T-helper 2 cell treated with Interferon-gamma antibody and Interleukin-4, amounts not matched to agents 5 μg/mL and 100 μg/mL, for 36 hours (primary cell): ENCODE measurements at regions not wholly inside any gene's neighbourhood (a gene's known extent, or its start where the extent isn't known, plus 50 kb on each side); places are given as distances from the start of the nearest gene placed in this dataset.
"Not testable (repeated sequence)": the region's sequence is repeated elsewhere in the genome, so short reads cannot be mapped to it uniquely, and the experiment has no call there.

ENCODE experiments used
- DNase-seq: peaks from one replicate; pipeline ENCODE4 v3.0.0; 2021; ENCODE audit warnings: low spot score
- H3K27ac Mint-ChIP-seq: one replicate; pipeline ENCODE4 v1.8.0; 2021; ENCODE audit warnings: mild to moderate bottlenecking, mixed read lengths
- H3K27me3 Mint-ChIP-seq: one replicate; pipeline ENCODE4 v1.8.0; 2021; ENCODE audit warnings: low read depth, mixed read lengths
- H3K36me3 Mint-ChIP-seq: one replicate; pipeline ENCODE4 v1.8.0; 2021; ENCODE audit warnings: low read depth, mixed read lengths
- H3K4me1 Mint-ChIP-seq: one replicate; pipeline ENCODE4 v1.8.0; 2021; ENCODE audit warnings: low read depth, mixed read lengths
- H3K4me3 Mint-ChIP-seq: one replicate; pipeline ENCODE4 v1.8.0; 2022; ENCODE audit warnings: mild to moderate bottlenecking, moderate library complexity, mixed read lengths
- H3K9me3 Mint-ChIP-seq: one replicate; pipeline ENCODE4 v1.8.0; 2021; ENCODE audit warnings: mixed read lengths

GRCh38 chr6:27765028-27765590 is 147.1 kb downstream of the OR2B2 start:
- Mint-ChIP-seq H3K9me3 (no peaks in the 10 kb centered on the region), H3K4me1 (peaks cover 7% of the 10 kb centered on the region), H3K27ac (no peak overlapping the region), H3K4me3 (no peak overlapping the region), H3K36me3 (no peaks in the 10 kb centered on the region), H3K27me3 (peaks cover 3% of the 10 kb centered on the region)
- DNase-seq, result no peak

DNA sequence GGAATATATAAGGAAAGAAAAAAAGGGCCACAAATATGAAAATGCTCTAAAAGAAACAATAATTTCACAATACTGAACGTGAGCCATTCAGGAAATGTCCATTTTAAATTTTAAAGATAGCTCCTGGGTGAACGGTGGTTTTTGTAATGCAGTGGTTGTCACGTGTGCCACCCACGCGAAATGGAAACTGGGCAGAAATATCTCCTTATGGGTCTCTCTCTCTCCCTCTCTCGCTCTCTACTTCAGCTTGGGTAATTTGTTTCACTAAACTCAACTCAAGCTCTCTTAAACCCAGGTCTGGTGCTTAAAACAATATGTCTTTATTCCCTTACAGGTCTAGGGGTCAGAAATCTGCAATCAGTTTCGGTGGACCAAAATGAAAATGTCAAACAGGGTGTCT is 150.8 kb downstream of the OR2B2 start:
- peaks cover 18% of the 10 kb centered on the region for H3K4me1 Mint-ChIP-seq
- no peaks in the 10 kb centered on the region for H3K36me3 Mint-ChIP-seq
- H3K4me3 Mint-ChIP-seq, result no peak overlapping the region
- H3K27me3 Mint-ChIP-seq, result peaks cover 3% of the 10 kb centered on the region
- H3K27ac Mint-ChIP-seq, result no peak overlapping the region
- DNase-seq, result no peak
- H3K9me3 Mint-ChIP-seq, result no peaks in the 10 kb centered on the region

DNA sequence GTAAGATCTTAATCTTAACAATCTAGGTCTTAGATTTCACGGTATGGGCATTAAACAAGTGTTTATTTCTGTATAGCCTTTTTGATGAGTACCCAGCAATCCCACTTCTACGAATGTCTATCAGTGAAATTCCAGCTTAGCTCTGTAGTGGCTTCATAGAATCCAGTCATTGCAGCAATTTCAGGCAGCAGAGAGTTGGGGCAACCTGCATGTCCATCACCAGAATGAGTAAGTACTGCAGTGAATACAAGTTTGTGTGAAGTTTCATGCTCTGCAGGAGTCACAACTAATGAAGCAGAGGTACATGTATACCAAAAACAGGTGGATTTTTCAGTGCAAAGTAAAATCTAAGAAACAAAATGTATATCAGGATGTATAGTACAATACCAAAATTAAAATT is 151.7 kb downstream of the OR2B2 start:
- Mint-ChIP-seq H3K36me3 (no peaks in the 10 kb centered on the region), H3K27ac (no peak overlapping the region), H3K27me3 (peaks cover 3% of the 10 kb centered on the region), H3K9me3 (no peaks in the 10 kb centered on the region), H3K4me3 (no peak overlapping the region), H3K4me1 (peaks cover 23% of the 10 kb centered on the region)
- no peak for DNase-seq

DNA sequence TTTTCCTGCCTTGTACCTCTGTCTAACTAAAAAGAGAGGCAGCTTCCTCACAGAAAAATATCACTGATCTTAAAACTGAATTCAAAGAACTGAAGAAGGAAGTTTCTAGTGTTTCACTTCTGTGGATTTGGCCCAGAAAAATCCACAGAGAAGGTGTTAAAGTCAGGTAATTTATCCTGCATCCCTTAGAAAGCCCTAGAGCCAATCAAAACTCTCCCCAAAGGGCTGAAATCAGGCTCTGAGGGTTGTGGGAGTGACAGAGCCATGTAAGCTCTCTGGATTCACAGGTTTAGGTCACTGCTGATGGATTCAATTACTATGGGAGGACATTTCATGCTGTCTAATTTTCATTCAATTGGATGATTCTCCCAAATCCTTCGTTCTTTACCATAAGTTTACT is 152.3 kb downstream of the OR2B2 start:
- H3K27me3 Mint-ChIP-seq, result no peaks in the 10 kb centered on the region

GRCh38 chr6:27758491-27758890 is 153.7 kb downstream of the OR2B2 start:
- Mint-ChIP-seq H3K27me3 (peaks cover 2% of the 10 kb centered on the region), H3K4me1 (peaks cover 35% of the 10 kb centered on the region), H3K4me3 (peak overlapping the region; percentile 91), H3K9me3 (no peaks in the 10 kb centered on the region), H3K27ac (no peak overlapping the region), H3K36me3 (no peaks in the 10 kb centered on the region)
- DNase-seq, result no peak

More for the DNA sequence above, 152.3 kb downstream of the OR2B2 start:
- Mint-ChIP-seq H3K9me3 (no peaks in the 10 kb centered on the region), H3K27ac (no peak overlapping the region), H3K4me3 (no peak overlapping the region), H3K36me3 (no peaks in the 10 kb centered on the region), H3K4me1 (peaks cover 26% of the 10 kb centered on the region)
- no peak for DNase-seq

DNA sequence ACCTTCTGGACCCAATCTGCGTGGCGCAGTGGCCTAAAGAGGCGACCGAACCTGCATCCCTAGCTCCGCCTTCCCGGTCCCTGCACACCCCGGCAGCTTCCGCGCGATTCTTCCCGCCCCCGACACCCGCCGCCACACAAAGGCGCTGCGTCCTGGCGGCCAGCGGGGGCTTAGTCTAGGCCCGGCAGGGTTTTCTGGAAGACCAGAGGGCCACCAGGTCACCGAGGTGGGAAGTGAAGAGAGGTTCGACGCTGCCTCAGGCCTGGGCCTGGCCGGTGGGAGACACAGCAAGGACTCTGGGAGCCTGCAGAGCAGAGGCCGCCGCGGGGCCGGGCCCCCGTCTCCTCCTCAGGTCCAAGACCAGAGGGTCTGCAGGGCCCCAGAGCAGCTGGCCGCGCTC is 154.9 kb downstream of the OR2B2 start:
- H3K9me3 Mint-ChIP-seq, result no peaks in the 10 kb centered on the region
- peaks cover 2% of the 10 kb centered on the region for H3K27me3 Mint-ChIP-seq
- DNase-seq, result peak; percentile 64
- peaks cover 40% of the 10 kb centered on the region for H3K4me1 Mint-ChIP-seq
- H3K27ac Mint-ChIP-seq, result peak overlapping the region; percentile 85
- H3K4me3 Mint-ChIP-seq, result peak overlapping the region; percentile 91
- H3K36me3 Mint-ChIP-seq, result no peaks in the 10 kb centered on the region

DNA sequence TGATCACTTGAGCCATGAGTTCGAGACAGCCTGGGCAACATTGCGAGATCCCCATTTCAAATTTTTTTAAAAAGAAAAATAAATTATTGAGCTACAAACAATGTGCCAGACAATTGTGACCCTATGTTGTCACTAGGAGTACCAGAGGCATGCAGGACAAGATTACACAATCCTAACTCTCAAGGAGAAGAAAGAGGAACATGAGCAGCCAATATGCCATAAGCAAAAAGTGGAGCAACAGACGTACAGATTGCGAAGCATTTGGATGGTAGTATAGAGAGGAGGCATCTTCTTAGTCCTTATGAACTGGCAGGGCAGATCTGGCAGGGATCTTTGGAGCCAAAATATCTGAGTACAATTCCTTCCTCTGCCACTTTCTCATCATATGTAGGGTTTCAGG is 156.4 kb downstream of the OR2B2 start:
- H3K4me1 Mint-ChIP-seq, result peaks cover 45% of the 10 kb centered on the region
- H3K4me3 Mint-ChIP-seq, result no peak overlapping the region
- no peaks in the 10 kb centered on the region for H3K36me3 Mint-ChIP-seq
- H3K9me3 Mint-ChIP-seq, result no peaks in the 10 kb centered on the region
- H3K27me3 Mint-ChIP-seq, result peaks cover 2% of the 10 kb centered on the region
- no peak for DNase-seq
- H3K27ac Mint-ChIP-seq, result no peak overlapping the region

- Mint-ChIP-seq H3K36me3 (no peaks in the 10 kb centered on the region), H3K4me1 (peaks cover 42% of the 10 kb centered on the region), H3K4me3 (peak overlapping the region; percentile 88), H3K9me3 (no peaks in the 10 kb centered on the region), H3K27me3 (peaks cover 2% of the 10 kb centered on the region), H3K27ac (peak overlapping the region; percentile 11)
- DNase-seq, result no peak
These were observed 157.8 kb downstream of the OR2B2 start for GRCh38 chr6:27754408-27754782.

DNA sequence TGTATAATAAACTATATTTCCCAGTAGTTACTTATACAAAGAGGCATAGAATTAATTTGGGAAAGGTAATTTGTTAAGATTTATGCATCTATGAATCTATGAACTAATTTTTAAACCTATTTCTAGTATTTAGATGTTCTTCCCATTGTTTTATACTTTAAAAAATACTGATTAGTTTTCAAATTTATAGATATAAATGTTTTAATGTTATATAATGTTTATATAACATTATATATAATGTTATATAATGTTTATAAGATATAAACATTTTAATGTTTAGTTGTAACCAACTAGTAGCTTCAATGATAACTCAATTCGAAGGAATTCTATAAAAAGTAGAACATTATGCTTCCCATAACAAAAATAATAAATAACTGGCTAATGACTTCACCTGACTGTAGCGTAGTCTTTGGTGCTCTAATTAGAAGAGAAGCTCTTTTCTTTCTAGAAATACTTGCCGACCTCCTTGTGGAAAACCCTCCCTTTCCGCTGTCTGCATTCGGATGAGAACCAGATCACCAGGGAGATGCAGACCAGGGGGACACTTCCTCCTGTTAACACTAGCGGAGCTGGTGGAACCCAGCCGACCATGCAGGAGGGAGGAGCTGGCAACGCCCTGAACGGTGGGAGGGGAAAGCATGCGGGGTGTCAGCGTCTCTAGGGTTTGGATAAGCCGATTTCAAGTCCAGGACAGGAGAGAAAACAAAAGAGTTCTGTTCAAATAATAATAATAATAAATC is 158.4 kb downstream of the OR2B2 start:
- peaks cover 2% of the 10 kb centered on the region for H3K27me3 Mint-ChIP-seq
- peak overlapping the region; percentile 83 for H3K27ac Mint-ChIP-seq
- H3K36me3 Mint-ChIP-seq, result no peaks in the 10 kb centered on the region
- no peaks in the 10 kb centered on the region for H3K9me3 Mint-ChIP-seq
- H3K4me3 Mint-ChIP-seq, result peak overlapping the region; percentile 88
- peaks cover 42% of the 10 kb centered on the region for H3K4me1 Mint-ChIP-seq
- peak; percentile 79 for DNase-seq

GRCh38 chr6:27752038-27752885 is 159.9 kb downstream of the OR2B2 start:
- Mint-ChIP-seq H3K27ac (peak overlapping the region; percentile 97), H3K36me3 (no peaks in the 10 kb centered on the region), H3K4me3 (peak overlapping the region; percentile 87), H3K9me3 (no peaks in the 10 kb centered on the region), H3K4me1 (peaks cover 37% of the 10 kb centered on the region), H3K27me3 (peaks cover 7% of the 10 kb centered on the region)
- peak; percentile 57 for DNase-seq

- H3K9me3 Mint-ChIP-seq, result no peaks in the 10 kb centered on the region
- no peak overlapping the region for H3K4me3 Mint-ChIP-seq
- H3K27ac Mint-ChIP-seq, result no peak overlapping the region
- H3K4me1 Mint-ChIP-seq, result peaks cover 16% of the 10 kb centered on the region
- no peaks in the 10 kb centered on the region for H3K36me3 Mint-ChIP-seq
- peaks cover 22% of the 10 kb centered on the region for H3K27me3 Mint-ChIP-seq
- no peak for DNase-seq
These were observed 163.5 kb downstream of the OR2B2 start for GRCh38 chr6:27748661-27749060.

- no peak overlapping the region for H3K4me3 Mint-ChIP-seq
- no peaks in the 10 kb centered on the region for H3K36me3 Mint-ChIP-seq
- H3K27me3 Mint-ChIP-seq, result peaks cover 32% of the 10 kb centered on the region
- DNase-seq, result no peak
- H3K4me1 Mint-ChIP-seq, result peaks cover 15% of the 10 kb centered on the region
- H3K9me3 Mint-ChIP-seq, result no peaks in the 10 kb centered on the region
- H3K27ac Mint-ChIP-seq, result no peak overlapping the region
These were observed 164.6 kb downstream of the OR2B2 start for GRCh38 chr6:27747637-27748036.

GRCh38 chr6:27746860-27747259 is 165.3 kb downstream of the OR2B2 start:
- H3K9me3 Mint-ChIP-seq, DNase-seq, H3K27ac Mint-ChIP-seq, H3K36me3 Mint-ChIP-seq, H3K4me3 Mint-ChIP-seq, H3K4me1 Mint-ChIP-seq: not testable (repeated sequence)
- H3K27me3 Mint-ChIP-seq, result peaks cover 32% of the 10 kb centered on the region

DNA sequence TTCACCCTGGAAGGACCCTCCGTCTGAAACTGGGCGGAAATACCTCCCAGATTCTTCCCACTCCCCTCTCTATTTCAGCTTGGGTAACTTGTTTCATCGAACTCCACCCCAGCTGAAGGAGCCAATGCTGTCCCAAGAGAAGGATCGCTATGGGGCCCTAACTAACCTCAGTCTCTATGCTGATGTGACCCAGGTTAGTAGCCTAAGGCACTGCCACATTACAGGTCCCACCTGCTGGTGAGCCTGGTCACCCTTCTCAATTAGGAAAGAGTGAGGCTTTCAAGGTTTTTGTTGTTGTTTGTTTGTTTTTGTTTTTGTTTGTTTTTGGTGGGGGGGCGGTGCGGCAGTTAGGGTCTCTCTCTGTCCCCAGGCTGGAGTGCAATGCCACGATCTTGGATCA is 168.4 kb downstream of the OR2B2 start:
- Mint-ChIP-seq H3K27ac (no peak overlapping the region), H3K4me1 (peaks cover 4% of the 10 kb centered on the region), H3K4me3 (no peak overlapping the region), H3K27me3 (peaks cover 32% of the 10 kb centered on the region), H3K9me3 (peaks cover 4% of the 10 kb centered on the region), H3K36me3 (no peaks in the 10 kb centered on the region)
- no peak for DNase-seq
